T-cell (primary cell): ENCODE measurements at regions not wholly inside any gene's neighbourhood (a gene's known extent, or its start where the extent isn't known, plus 50 kb on each side); places are given as distances from the start of the nearest gene placed in this dataset.

Source experiments
- ATAC-seq, 4 experiments: fragments of 200-7000 bp in 3 of 4; fragments of 150-1000 bp in 1 of 4; cut with Tn5 transposase; replicated peaks in 1 of 4; 1 replicate in 3 of 4; 2 replicates in 1 of 4; pipeline ENCODE4 v1.10.0; 2021; ENCODE audit warnings: moderate library complexity in 3 of 4, mild to moderate bottlenecking in 2 of 4, moderate number of reproducible peaks in 1 of 4
- CTCF ChIA-PET, 2 donors: fragments of 300-600 bp; sonication (Branson Sonifier 250); formaldehyde crosslinking; loops; one replicate each; lab custom pipeline; 2022; ENCODE audit warnings: antibody characterized with exemption in 2 of 2; lab: Charles Lee
- POLR2A ChIA-PET, 2 donors: fragments of 300-600 bp; sonication (Branson Sonifier 250); formaldehyde crosslinking; loops; one replicate each; lab custom pipeline; 2022; ENCODE audit warnings: antibody characterized with exemption in 2 of 2; lab: Charles Lee
- DNase-seq, 35 experiments: peaks; one replicate each; pipeline versions ENCODE4 v3.0.0 to v3.0.0-alpha.2; 2013 to 2023
- H3K27ac ChIP-seq: one replicate; pipeline ENCODE4 v1.5.1; 2013; ENCODE audit warnings: low read length
- H3K27me3 ChIP-seq, 2 experiments: replicated peaks in 1 of 2; 1 replicate in 1 of 2; 2 replicates in 1 of 2; pipeline versions ENCODE4 v1.6.1 to v1.7.0; 2013; ENCODE audit warnings: low read length in 1 of 2, mixed read lengths in 1 of 2; ENCODE audit not compliant: control insufficient read depth in 2 of 2, insufficient read depth in 2 of 2; ENCODE audit errors: extremely low read depth in 1 of 2
- H3K36me3 ChIP-seq, 2 donors: 1 replicate in 1 of 2; 2 replicates in 1 of 2; pipeline versions ENCODE4 v1.6.1 to v1.7.0; 2013; ENCODE audit warnings: low read length in 1 of 2; ENCODE audit not compliant: control insufficient read depth in 2 of 2, insufficient read depth in 1 of 2; ENCODE audit errors: extremely low read depth in 1 of 2
- H3K4me1 ChIP-seq, 2 experiments: 1 replicate in 1 of 2; 2 replicates in 1 of 2; pipeline versions ENCODE4 v1.6.1 to v1.7.0; 2013; ENCODE audit warnings: low read length in 2 of 2, mixed read lengths in 1 of 2; ENCODE audit not compliant: insufficient read depth in 2 of 2, control insufficient read depth in 1 of 2; ENCODE audit errors: extremely low read depth in 1 of 2
- H3K4me3 ChIP-seq, 2 donors: 1 replicate in 1 of 2; 2 replicates in 1 of 2; pipeline versions ENCODE4 v1.5.1 to v1.7.0; 2013; ENCODE audit warnings: mild to moderate bottlenecking in 2 of 2, low read length in 1 of 2, moderate library complexity in 1 of 2; ENCODE audit not compliant: control insufficient read depth in 1 of 2; ENCODE audit errors: extremely low read depth in 1 of 2
- H3K9me3 ChIP-seq: 2 replicates; pipeline ENCODE4 v1.7.0; 2013
- H3K27ac Mint-ChIP-seq, 2 donors: one replicate each; pipeline ENCODE4 v1.8.0; 2020 to 2021; ENCODE audit warnings: mild to moderate bottlenecking in 2 of 2, mixed read lengths in 2 of 2
- H3K27me3 Mint-ChIP-seq, 2 donors: one replicate each; pipeline ENCODE4 v1.8.0; 2021 to 2022; ENCODE audit warnings: mixed read lengths in 2 of 2
- H3K36me3 Mint-ChIP-seq: one replicate; pipeline ENCODE4 v1.8.0; 2021; ENCODE audit warnings: mixed read lengths
- H3K4me1 Mint-ChIP-seq, 3 donors: one replicate each; pipeline ENCODE4 v1.8.0; 2020 to 2022; ENCODE audit warnings: mixed read lengths in 3 of 3, mild to moderate bottlenecking in 1 of 3
- H3K4me3 Mint-ChIP-seq, 3 donors: one replicate each; pipeline ENCODE4 v1.8.0; 2020 to 2022; ENCODE audit warnings: mild to moderate bottlenecking in 3 of 3, mixed read lengths in 3 of 3, moderate library complexity in 3 of 3
- H3K9me3 Mint-ChIP-seq, 3 donors: one replicate each; pipeline ENCODE4 v1.8.0; 2020 to 2022; ENCODE audit warnings: mixed read lengths in 3 of 3
- WGBS: methylation state at CpG from one replicate; pipeline ENCODE4 v1.1.5; 2013; ENCODE audit warnings: missing lambda C conversion rate; ENCODE audit not compliant: insufficient coverage; 5-methylcytosine and 5-hydroxymethylcytosine counted together

GRCh38 chr4:30620711-30621110, 99.5 kb upstream of the PCDH7 start:
- no peaks in the 10 kb centered on the region for H3K27me3 ChIP-seq
- POLR2A ChIA-PET, result no interaction called here
- no CpG with 5 or more reads among the region's 1 CpG for WGBS
- CTCF ChIA-PET, result no interaction called here
- Mint-ChIP-seq H3K27ac (no peak overlapping the region), H3K36me3 (no peaks in the 10 kb centered on the region), H3K4me1 (no peaks in the 10 kb centered on the region), H3K4me3 (no peak overlapping the region), H3K27me3 (no peaks in the 10 kb centered on the region), H3K9me3 (peaks cover 0 to 19% (median 6%) of the 10 kb centered on the region in 3 donors)
- H3K27ac ChIP-seq, result no peak overlapping the region
- ATAC-seq, result no peak
- no peaks in the 10 kb centered on the region for H3K9me3 ChIP-seq
- no peaks in the 10 kb centered on the region for H3K36me3 ChIP-seq
- H3K4me3 ChIP-seq, result no peak overlapping the region
- DNase-seq, result no peak
- H3K4me1 ChIP-seq, result no peaks in the 10 kb centered on the region

- H3K9me3 Mint-ChIP-seq, result peaks cover 4 to 18% (median 14%) of the 10 kb centered on the region in 3 donors
- no peak overlapping the region for H3K4me3 Mint-ChIP-seq
- H3K27ac Mint-ChIP-seq, result no peak overlapping the region
- no peaks in the 10 kb centered on the region for H3K27me3 Mint-ChIP-seq
- DNase-seq (no peak), ATAC-seq (no peak)
- Histone ChIP-seq H3K27me3 (no peaks in the 10 kb centered on the region), H3K27ac (no peak overlapping the region), H3K36me3 (no peaks in the 10 kb centered on the region), H3K9me3 (no peaks in the 10 kb centered on the region), H3K4me1 (no peaks in the 10 kb centered on the region), H3K4me3 (no peak overlapping the region)
- CTCF ChIA-PET, result no interaction called here
- no peaks in the 10 kb centered on the region for H3K4me1 Mint-ChIP-seq
- POLR2A ChIA-PET, result no interaction called here
- no peaks in the 10 kb centered on the region for H3K36me3 Mint-ChIP-seq
- 65% methylated on average over 2 of the region's 3 CpGs for WGBS
Measured at GRCh38 chr4:30630431-30630830, 89.7 kb upstream of the PCDH7 start.

GRCh38 chr4:30632751-30633150, 87.4 kb upstream of the PCDH7 start:
- H3K27me3 ChIP-seq, result no peaks in the 10 kb centered on the region
- ChIA-PET CTCF (no interaction called here), POLR2A (no interaction called here)
- ATAC-seq (no peak), DNase-seq (no peak)
- H3K4me1 ChIP-seq, result no peaks in the 10 kb centered on the region
- Mint-ChIP-seq H3K36me3 (no peaks in the 10 kb centered on the region), H3K27ac (no peak overlapping the region), H3K4me3 (no peak overlapping the region), H3K9me3 (peaks cover 4 to 18% (median 14%) of the 10 kb centered on the region in 3 donors), H3K27me3 (no peaks in the 10 kb centered on the region), H3K4me1 (no peaks in the 10 kb centered on the region)
- no peak overlapping the region for H3K27ac ChIP-seq
- H3K4me3 ChIP-seq, result no peak overlapping the region
- no CpG with 5 or more reads among the region's 1 CpG for WGBS
- H3K9me3 ChIP-seq, result no peaks in the 10 kb centered on the region
- H3K36me3 ChIP-seq, result no peaks in the 10 kb centered on the region

- H3K4me3 ChIP-seq, result no peak overlapping the region
- ATAC-seq (no peak), DNase-seq (no peak)
- H3K36me3 Mint-ChIP-seq, result no peaks in the 10 kb centered on the region
- no peak overlapping the region for H3K27ac Mint-ChIP-seq
- no peaks in the 10 kb centered on the region for H3K9me3 ChIP-seq
- no peaks in the 10 kb centered on the region for H3K27me3 Mint-ChIP-seq
- H3K27me3 ChIP-seq, result no peaks in the 10 kb centered on the region
- 83% methylated on average over 1 of the region's 1 CpG for WGBS
- H3K36me3 ChIP-seq, result no peaks in the 10 kb centered on the region
- CTCF ChIA-PET, result no interaction called here
- no peak overlapping the region for H3K4me3 Mint-ChIP-seq
- no peak overlapping the region for H3K27ac ChIP-seq
- H3K9me3 Mint-ChIP-seq, result peaks cover 9 to 13% (median 10%) of the 10 kb centered on the region in 3 donors
- H3K4me1 ChIP-seq, result no peaks in the 10 kb centered on the region
- no peaks in the 10 kb centered on the region for H3K4me1 Mint-ChIP-seq
- POLR2A ChIA-PET, result no interaction called here
Measured at GRCh38 chr4:30641345-30641744, 78.8 kb upstream of the PCDH7 start.

GRCh38 chr4:30642567-30642966, 77.6 kb upstream of the PCDH7 start:
- Histone ChIP-seq H3K27me3 (no peaks in the 10 kb centered on the region), H3K36me3 (no peaks in the 10 kb centered on the region), H3K4me3 (no peak overlapping the region), H3K4me1 (no peaks in the 10 kb centered on the region), H3K27ac (no peak overlapping the region), H3K9me3 (no peaks in the 10 kb centered on the region)
- no peaks in the 10 kb centered on the region for H3K27me3 Mint-ChIP-seq
- peaks cover 9 to 13% (median 10%) of the 10 kb centered on the region in 3 donors for H3K9me3 Mint-ChIP-seq
- ChIA-PET POLR2A (no interaction called here), CTCF (no interaction called here)
- 57% methylated on average over 1 of the region's 1 CpG for WGBS
- no peaks in the 10 kb centered on the region for H3K4me1 Mint-ChIP-seq
- no peaks in the 10 kb centered on the region for H3K36me3 Mint-ChIP-seq
- ATAC-seq (no peak), DNase-seq (no peak)
- H3K4me3 Mint-ChIP-seq, result no peak overlapping the region
- H3K27ac Mint-ChIP-seq, result no peak overlapping the region

- Histone ChIP-seq H3K27ac (no peak overlapping the region), H3K4me3 (no peak overlapping the region), H3K4me1 (no peaks in the 10 kb centered on the region), H3K27me3 (no peaks in the 10 kb centered on the region), H3K9me3 (no peaks in the 10 kb centered on the region), H3K36me3 (no peaks in the 10 kb centered on the region)
- CTCF ChIA-PET, result no interaction called here
- DNase-seq (no peak), ATAC-seq (no peak)
- POLR2A ChIA-PET, result no interaction called here
- Mint-ChIP-seq H3K27me3 (no peaks in the 10 kb centered on the region), H3K9me3 (peaks cover 3 to 10% (median 4%) of the 10 kb centered on the region in 3 donors), H3K4me3 (no peak overlapping the region), H3K4me1 (no peaks in the 10 kb centered on the region), H3K27ac (no peak overlapping the region), H3K36me3 (no peaks in the 10 kb centered on the region)
- no CpG with 5 or more reads among the region's 1 CpG for WGBS
Measured at GRCh38 chr4:30653291-30653690, 66.9 kb upstream of the PCDH7 start.

GRCh38 chr4:30656828-30657227, 63.3 kb upstream of the PCDH7 start:
- Histone ChIP-seq H3K4me3 (no peak overlapping the region), H3K27ac (no peak overlapping the region), H3K9me3 (no peaks in the 10 kb centered on the region), H3K27me3 (no peaks in the 10 kb centered on the region), H3K36me3 (no peaks in the 10 kb centered on the region), H3K4me1 (no peaks in the 10 kb centered on the region)
- H3K27me3 Mint-ChIP-seq, result no peaks in the 10 kb centered on the region
- H3K36me3 Mint-ChIP-seq, result no peaks in the 10 kb centered on the region
- ChIA-PET CTCF (no interaction called here), POLR2A (no interaction called here)
- no peak overlapping the region for H3K27ac Mint-ChIP-seq
- 73% methylated on average over 2 of the region's 5 CpGs for WGBS
- ATAC-seq, result no peak
- peaks cover 0 to 6% (median 3%) of the 10 kb centered on the region in 3 donors for H3K9me3 Mint-ChIP-seq
- DNase-seq, result no peak
- no peaks in the 10 kb centered on the region for H3K4me1 Mint-ChIP-seq
- H3K4me3 Mint-ChIP-seq, result no peak overlapping the region
